HG03066 (cell line): ENCODE measurements at regions not wholly inside any gene's neighbourhood (a gene's known extent, or its start where the extent isn't known, plus 50 kb on each side); places are given as distances from the start of the nearest gene placed in this dataset.
"Not testable (repeated sequence)": the region's sequence is repeated elsewhere in the genome, so short reads cannot be mapped to it uniquely, and the experiment has no call there.

Experiments used
- ATAC-seq: cut with Tn5 transposase; IDR thresholded peaks from one replicate; pipeline ENCODE4 v1.9.1; 2021; ENCODE audit warnings: low read depth; ENCODE audit not compliant: unreplicated experiment

DNA sequence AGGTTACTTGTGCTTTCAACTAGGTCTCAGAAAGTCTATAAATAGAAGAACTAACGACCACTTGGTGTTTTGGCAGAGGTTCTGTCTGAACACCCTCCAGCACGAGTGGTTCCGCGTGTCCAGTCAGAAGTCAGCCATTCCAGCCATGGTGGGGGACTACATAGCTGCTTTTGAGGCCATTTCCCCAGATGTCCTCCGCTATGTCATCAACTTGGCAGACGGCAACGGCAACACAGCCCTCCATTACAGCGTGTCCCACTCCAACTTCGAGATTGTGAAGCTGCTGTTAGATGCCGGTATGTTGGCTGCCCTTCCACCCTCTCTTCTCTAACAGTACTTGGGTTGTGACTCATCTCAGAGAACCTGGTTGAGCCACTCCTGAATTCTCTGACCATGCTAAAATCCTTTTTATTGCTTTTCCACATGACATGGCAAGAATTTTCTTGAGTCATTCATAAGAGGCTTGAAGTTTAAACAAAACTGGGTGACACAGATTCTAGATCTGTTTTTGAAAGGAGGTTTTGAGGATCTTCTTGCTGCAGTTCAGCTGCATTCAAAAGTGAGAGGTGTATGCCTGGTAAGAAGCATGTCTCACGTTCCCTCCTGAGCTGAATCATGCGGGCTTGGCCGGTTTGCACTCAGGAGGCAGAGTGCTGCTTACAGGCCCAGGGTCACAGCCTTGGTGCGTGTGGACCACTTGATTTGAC is 103.1 kb upstream of the DMRT1 start:
- ATAC-seq = no peak

DNA sequence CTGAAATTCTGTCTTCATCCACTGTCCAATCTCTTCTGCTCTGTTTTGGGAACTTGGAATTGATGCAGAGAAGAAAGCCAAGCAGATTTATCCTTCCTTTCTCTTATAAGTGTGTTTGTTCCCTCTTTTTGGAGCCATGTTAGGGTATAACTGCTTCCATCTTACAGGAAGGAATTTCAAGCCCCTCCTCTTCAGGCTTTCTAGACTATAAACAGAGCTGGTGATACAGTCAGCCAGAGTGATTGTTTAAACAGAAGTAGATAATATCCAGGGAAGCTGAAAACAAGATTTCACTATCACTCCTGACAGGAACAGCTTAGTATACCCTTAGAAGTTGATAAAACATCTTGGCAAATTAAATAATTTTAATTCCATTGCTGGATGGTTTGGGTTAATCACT is 102.1 kb upstream of the DMRT1 start:
- ATAC-seq = no peak

- ATAC-seq = no peak
Observed at GRCh38 chr9:740221-740620, 101.3 kb upstream of the DMRT1 start.

DNA sequence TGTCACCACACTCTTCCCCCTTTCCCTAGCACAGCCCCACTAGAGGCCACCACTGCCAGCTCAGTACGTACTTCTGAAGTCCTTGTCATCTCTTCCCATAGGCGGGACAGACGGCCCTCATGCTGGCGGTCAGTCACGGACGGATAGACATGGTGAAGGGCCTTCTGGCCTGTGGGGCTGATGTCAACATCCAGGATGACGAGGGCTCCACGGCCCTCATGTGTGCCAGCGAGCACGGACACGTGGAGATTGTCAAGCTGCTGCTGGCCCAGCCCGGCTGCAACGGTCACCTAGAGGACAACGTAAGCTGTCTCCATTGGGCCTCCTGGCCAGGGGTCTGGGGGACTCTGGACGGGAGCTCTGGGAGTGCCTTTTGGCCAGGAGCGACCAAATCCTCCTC is 99.4 kb upstream of the DMRT1 start:
- no peak for ATAC-seq

DNA sequence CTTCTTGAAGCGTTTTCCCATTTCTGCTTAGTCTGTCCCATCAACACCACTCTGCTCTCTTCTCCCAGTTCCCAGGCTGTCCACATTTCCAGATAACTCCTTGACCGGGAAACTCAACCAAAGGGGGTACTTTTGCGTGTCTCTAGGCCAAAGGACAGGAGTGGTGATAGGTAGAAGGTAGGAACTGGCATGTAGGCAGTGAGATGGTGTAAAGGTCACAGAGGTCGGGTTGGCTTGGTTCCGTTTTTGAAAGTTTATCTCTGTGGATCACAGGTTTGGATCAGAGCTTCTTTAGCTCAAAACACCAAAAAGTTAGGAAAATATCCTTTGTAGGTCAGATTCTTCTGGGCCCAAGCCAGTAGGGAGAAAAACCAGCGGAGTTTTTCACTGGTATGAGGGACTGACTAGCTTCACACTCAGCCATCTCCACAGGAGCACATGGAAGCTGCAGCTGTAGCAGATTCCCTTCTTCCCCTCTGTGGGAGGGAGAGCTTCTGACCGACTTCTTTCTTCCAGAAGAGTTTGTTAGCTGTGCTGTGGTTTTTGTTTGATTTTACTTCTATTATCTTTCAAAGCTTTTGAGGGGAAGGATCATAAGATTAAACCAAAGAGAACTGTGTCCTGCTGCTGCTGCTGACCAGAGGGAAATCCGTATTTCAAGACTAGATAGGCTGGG is 98.4 kb upstream of the DMRT1 start:
- ATAC-seq = no peak

DNA sequence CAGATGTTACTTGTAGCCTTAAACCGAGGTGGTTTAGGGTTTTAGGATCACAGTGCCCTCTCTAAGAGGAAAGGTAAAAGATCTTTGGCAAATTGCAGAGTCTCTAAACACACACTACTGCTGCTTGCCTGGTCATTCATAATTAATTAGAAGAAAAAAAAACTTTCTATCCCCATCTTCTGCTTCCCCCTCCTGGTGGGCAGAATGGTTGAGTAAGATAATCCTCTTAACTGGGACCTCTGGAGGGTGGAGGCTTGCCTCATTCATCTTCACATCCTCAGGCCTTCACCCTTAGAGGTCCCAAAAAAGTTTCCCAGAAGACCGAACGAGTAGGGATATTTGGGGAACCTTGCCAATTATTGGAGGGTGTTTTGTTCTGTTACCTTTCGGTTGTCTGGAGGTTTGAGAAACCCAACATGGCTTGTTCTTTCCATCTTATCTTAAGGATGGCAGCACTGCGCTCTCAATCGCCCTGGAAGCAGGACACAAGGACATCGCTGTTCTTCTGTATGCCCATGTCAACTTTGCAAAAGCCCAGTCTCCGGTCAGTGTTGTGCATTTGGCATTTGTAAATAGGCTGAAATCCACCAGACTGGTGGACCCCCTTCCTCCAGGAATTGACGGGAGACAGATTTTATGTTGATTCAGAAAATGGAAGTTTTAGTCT is 97.3 kb upstream of the DMRT1 start:
- no peak for ATAC-seq

DNA sequence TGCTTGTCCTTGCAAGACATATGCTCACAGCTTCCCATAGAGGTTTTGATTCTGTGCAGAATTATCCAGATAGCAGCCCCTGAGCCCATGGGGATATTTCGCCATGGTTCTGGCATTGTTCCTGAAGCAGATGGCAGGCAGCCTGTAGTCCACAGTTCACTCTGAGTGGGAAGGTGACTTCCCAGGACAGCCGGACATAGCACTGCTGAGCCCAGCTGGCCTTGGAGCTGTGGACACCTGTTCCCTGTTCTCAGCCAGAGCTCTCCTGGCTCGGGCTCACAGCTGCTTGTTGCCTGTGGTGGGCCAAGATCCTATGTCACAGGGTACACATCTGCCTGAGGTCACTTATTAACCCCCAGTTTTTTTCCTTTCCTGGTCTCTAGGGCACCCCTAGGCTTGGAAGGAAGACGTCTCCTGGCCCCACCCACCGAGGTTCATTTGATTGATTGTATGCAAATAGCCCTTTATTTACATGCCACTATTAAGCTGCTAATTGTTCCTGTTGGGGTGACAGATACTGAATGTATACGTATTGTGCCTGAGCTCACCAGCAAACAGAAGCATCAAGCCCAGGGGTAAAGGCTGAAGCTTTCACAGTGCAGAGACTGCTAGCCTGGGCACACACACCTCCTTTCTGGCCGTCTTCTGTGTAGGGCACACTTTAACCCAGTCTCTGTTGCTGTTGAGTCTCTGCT is 96.6 kb upstream of the DMRT1 start:
- no peak for ATAC-seq

DNA sequence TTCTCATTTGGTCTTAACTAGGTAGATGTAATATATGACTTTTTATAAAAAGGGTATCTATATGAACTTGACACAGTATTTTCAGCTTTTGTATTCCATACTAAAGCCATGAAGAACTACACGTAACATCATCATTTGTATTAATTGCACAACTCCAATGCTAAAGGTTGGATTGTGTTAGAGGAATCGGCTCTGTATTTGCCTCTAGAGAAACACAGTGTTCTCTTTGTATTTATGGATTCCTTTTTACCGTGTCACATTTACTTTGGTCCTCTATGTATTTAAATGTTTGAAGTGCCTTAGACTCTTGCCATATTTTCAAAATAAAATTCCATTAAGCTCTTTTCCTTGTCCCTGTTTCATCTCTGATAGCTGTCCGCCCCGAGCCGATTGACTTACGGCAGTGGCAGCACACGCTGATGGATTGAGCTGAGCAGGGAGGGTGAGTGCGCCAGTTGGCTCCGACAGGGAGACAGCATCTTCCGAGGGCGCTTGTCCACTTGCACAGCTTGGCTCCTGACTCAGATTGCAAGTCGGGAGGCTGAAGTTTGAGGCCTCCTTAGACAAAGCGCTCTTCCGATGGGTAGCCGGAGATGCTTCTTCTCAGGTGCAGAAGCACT is 95.6 kb upstream of the DMRT1 start:
- ATAC-seq = no peak

DNA sequence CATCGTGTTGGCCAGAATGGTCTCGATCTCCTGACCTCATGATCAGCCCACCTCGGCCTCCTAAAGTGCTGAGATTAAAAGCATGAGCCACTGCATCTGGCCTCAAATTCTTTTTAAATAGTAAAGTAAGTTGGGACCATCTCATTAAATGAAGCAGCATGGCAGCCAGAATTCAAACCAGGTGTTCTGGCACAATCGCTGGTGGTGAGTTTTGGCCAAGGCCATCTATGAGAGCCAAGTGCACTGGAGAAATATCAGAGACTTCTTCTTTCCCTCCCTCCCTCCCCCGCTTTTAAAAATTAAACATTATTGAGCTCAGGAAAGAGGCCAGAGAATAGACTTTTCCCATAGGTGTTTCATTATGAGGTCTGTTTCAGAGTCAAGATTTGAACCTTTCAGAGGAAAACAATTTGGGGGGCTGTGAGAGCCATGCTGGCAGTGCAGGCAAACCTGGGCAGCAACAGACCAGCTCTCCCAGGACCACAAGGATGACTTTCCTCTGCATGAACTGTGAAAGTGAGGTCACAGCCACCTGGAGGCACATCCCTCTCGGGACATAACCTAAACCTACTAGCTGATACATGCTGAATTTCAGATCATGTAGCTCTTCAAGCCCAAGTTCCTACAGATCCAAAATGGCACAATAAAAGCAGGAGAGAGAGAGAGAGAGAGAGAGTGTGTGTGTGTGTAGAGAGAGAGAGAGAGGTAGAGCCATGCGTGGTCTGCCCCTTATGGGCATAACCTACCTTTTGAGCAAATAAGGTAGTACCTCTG is 94.6 kb upstream of the DMRT1 start:
- ATAC-seq = no peak

- ATAC-seq = no peak
Observed at GRCh38 chr9:747567-747966, 93.9 kb upstream of the DMRT1 start.

DNA sequence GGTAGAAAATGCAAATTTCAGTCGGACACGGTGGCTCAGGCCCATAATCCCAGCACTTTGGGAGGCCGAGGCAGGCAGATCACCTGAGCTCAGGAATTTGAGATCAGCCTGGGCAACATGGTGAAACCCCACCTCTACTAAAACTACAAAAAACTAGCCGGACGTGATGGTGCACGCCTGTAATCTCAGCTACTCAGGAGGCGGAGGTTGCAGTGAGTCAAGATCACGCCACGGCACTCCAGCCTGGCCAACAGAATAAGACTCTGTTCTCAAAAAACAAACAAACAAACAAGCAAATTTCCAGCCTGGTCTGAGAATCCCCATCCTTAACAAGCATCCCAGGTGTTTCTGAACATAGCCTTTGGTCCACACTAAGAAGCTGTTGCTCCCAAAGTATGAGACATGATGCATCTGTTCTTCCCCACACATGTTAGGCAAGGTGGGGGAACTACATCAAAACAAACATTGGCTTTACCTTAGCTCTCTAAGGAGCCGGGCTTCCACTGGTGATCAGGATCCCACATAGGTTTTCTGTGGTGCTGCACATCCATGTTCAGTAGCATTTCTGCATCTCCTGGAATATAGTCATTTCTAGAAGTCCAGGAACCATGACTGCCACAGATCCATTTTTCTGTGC is 92.5 kb upstream of the DMRT1 start:
- ATAC-seq = no peak

- ATAC-seq = no peak
Observed at GRCh38 chr9:749716-750115, 91.8 kb upstream of the DMRT1 start.

DNA sequence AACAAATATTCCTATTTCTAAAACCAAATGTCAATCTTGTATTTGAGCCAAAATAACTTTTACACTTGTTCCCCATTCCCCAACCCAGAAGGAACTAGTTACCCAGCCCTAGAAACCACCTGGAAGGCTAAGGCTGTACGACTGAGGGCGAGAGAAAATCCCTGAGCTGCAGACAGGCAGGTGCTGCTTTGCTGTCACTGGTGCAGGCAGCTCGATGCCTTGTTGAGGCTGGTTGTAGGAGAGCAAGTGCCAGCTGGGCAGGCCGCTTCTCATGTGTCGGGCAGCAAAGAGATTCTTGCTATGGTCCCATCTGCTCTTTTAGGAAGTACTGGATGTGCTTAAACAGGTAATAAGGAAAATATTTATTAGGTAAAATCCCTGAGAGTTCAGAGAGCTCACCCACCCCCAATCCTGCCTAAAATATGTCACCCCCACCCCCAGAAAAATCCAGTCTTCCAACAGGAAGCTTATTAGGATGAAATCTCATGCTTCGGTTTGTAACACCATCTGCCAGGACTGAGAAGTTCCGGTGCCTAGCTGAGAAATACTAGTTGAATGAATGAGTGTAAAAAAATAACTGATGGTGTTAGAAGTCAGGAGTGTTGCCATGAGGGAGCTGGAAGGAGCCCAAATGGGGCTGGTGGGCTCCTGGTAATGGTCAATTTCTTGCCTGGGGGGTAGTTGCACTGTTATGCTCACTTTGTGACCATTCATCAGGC is 91.1 kb upstream of the DMRT1 start:
- peak; percentile 10 for ATAC-seq

DNA sequence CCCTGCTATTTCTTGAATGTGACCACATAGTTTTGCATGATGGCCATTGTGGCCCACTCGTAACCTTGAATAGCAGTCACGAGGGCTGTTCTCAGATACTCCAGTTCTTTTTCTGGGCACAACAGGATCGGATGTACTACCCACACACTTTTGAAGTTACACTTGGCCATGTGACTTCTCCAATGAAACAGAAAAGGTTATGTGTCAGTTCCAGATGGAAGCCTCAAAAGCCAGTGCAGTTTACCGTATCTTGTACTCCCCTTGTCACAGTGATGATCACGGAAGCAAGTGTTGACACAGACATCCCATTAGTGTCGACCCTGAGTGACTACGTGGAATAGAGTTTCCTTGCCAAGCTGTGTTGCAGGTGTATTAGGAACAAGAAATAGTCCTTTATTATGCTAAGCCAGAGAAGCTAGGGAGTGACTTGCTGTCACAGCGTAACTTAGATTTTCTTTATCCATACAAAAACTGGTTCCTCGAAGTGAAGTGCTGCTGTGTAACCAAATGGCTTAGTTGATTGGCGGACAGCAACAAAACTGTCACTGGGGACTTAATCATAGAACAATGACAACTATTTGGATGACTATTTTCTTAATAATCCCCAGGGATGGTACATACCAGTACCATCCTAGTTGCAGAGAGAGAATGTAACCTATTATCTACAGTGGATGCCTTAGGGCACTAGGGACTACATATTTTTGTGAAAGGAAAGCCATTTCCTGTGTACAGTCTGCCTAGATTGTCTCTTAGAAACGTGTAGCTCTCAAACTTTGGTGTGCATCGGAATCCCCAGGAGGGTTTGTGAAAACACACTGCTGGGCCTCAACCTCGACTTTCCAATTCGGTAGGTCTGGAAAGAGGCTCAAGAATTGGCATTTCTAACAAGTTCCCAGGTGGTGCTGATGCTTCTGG is 90.1 kb upstream of the DMRT1 start:
- ATAC-seq = peak; percentile 79

DNA sequence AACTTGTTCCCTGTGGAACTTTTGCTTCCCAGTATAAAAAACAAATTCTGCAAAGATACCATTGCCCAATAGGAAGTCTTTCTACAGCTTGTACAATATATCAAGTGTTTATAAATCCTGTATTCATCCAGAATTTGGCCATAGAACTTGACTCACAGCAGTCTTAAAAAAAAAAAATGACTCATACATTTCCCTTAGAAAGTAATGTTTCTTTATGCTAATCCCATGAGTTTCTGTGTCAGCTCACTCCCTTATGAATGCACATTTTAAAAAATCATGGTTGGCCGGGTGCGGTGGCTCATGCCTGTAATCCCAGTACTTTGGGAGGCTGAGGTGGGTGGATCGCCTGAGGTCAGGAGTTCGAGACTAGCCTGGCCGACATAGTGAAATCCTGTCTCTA is 89.3 kb upstream of the DMRT1 start:
- ATAC-seq = no peak

DNA sequence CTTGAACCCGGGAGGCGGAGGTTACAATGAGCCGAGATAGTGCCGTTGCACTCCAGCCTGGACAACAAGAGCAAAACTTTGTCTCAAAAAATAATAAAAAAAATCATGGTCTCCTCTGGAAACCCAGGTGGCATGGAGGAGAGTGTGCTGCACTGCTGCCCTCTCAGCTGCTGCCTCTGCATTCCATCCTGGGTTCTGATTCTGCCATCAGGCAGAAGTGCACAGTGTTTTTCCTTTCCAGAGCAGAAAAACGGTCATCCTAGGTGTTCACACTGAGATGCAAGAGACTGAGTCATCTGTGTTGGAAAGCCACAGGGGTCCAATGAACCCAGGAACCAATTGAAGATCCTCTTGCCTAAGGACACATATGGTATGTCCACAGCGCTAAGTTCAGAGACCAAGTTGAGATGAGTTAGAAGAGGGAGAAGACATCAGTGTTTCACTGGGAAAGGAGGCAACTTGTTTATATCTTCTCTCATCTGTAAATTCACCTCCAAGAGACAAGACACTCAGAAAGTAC is 88.8 kb upstream of the DMRT1 start:
- ATAC-seq = no peak

GRCh38 chr9:753734-754133 is 87.8 kb upstream of the DMRT1 start:
- ATAC-seq = not testable (repeated sequence)
